Vagina (tissue), 2 donors: ENCODE measurements at regions not wholly inside any gene's neighbourhood (a gene's known extent, or its start where the extent isn't known, plus 50 kb on each side); places are given as distances from the start of the nearest gene placed in this dataset.

Experiments used
- DNase-seq, 2 donors: peaks; one replicate each; pipeline ENCODE4 v3.0.0-alpha.2; 2017; ENCODE audit errors: extremely low spot score in 2 of 2
- H3K27ac ChIP-seq: fragments of 200-600 bp; sonication (generic); one replicate; pipeline ENCODE4 v1.5.1; 2019
- H3K27me3 ChIP-seq: fragments of 200-600 bp; sonication (generic); one replicate; pipeline ENCODE4 v1.5.1; 2019
- H3K36me3 ChIP-seq, 2 donors: fragments of 200-600 bp; sonication (generic); one replicate each; pipeline ENCODE4 v1.5.1; 2017 to 2019
- H3K4me1 ChIP-seq: fragments of 200-600 bp; sonication (generic); one replicate; pipeline ENCODE4 v1.5.1; 2019
- H3K4me3 ChIP-seq, 2 donors: fragments of 200-600 bp; sonication (generic); 1 replicate in 1 of 2; 2 replicates in 1 of 2; pipeline ENCODE4 v1.5.1; 2016 to 2019
- H3K9me3 ChIP-seq: fragments of 200-600 bp; sonication (generic); one replicate; pipeline ENCODE4 v1.5.1; 2019
- CTCF ChIP-seq, 3 experiments: fragments of 450-650 bp in 2 of 3; fragments of 200-600 bp in 1 of 3; sonication (generic) in 1 of 3; IDR thresholded peaks; one replicate each; pipeline ENCODE4 v1.5.1; 2017 to 2019; ENCODE audit warnings: antibody characterized with exemption in 3 of 3, mild to moderate bottlenecking in 2 of 3, moderate library complexity in 2 of 3
- POLR2A ChIP-seq, 2 donors: fragments of 450-650 bp; IDR thresholded peaks; one replicate each; pipeline ENCODE4 v1.6.1; 2017; ENCODE audit warnings: antibody characterized with exemption in 2 of 2, mild to moderate bottlenecking in 2 of 2, moderate library complexity in 2 of 2
- POLR2AphosphoS5 ChIP-seq, 2 donors: sonication (generic); formaldehyde crosslinking; IDR thresholded peaks; one replicate each; pipeline ENCODE4 v1.9.0; 2017; ENCODE audit warnings: antibody characterized with exemption in 2 of 2, mild to moderate bottlenecking in 2 of 2, low read depth in 1 of 2; ENCODE audit not compliant: insufficient read depth in 1 of 2
- intact Hi-C: fragments of 100-400 bp; cut with DNase I; formaldehyde crosslinking; loops from one replicate; pipeline ENCODE4 v1.15.1; 2023

GRCh38 chr12:28027328-28027727 lies 54.8 kb upstream of the PTHLH start:
- no peaks in the 10 kb centered on the region for H3K27me3 ChIP-seq
- TF ChIP-seq POLR2A (IDR thresholded peaks at IDR 0.05) (no peak), CTCF (IDR thresholded peaks at IDR 0.05) (no peak), POLR2AphosphoS5 (IDR thresholded peaks at IDR 0.05; ENCODE audit: insufficient read depth in 1 of 2, low read depth in 1 of 2) (no peak)
- no peak overlapping the region for H3K27ac ChIP-seq
- no peak overlapping the region for H3K4me3 ChIP-seq
- H3K36me3 ChIP-seq = no peaks in the 10 kb centered on the region
- intact Hi-C loops = no loop called here
- H3K9me3 ChIP-seq = no peaks in the 10 kb centered on the region
- peaks cover 23% of the 10 kb centered on the region for H3K4me1 ChIP-seq
- no peak for DNase-seq

- Histone ChIP-seq H3K9me3 (no peaks in the 10 kb centered on the region), H3K27me3 (no peaks in the 10 kb centered on the region), H3K27ac (no peak overlapping the region), H3K4me3 (no peak overlapping the region), H3K4me1 (peaks cover 23% of the 10 kb centered on the region), H3K36me3 (no peaks in the 10 kb centered on the region)
- TF ChIP-seq POLR2A (IDR thresholded peaks at IDR 0.05) = no peak
- no peak for TF ChIP-seq CTCF (IDR thresholded peaks at IDR 0.05)
- TF ChIP-seq POLR2AphosphoS5 (IDR thresholded peaks at IDR 0.05; ENCODE audit: insufficient read depth in 1 of 2, low read depth in 1 of 2) = no peak
- intact Hi-C loops = no loop called here
- no peak for DNase-seq
Measured at GRCh38 chr12:28027947-28028724, 55.6 kb upstream of the PTHLH start.

- TF ChIP-seq POLR2A (IDR thresholded peaks at IDR 0.05) (no peak), CTCF (IDR thresholded peaks at IDR 0.05) (no peak), POLR2AphosphoS5 (IDR thresholded peaks at IDR 0.05; ENCODE audit: insufficient read depth in 1 of 2, low read depth in 1 of 2) (no peak)
- Histone ChIP-seq H3K4me3 (no peak overlapping the region), H3K27ac (no peak overlapping the region), H3K9me3 (no peaks in the 10 kb centered on the region), H3K27me3 (no peaks in the 10 kb centered on the region), H3K4me1 (peaks cover 6% of the 10 kb centered on the region), H3K36me3 (no peaks in the 10 kb centered on the region)
- intact Hi-C loops = no loop called here
- DNase-seq = no peak
Measured at GRCh38 chr12:28032811-28033537, 60.4 kb upstream of the PTHLH start.

GRCh38 chr12:28033538-28033915 lies 61.0 kb upstream of the PTHLH start:
- no peak for TF ChIP-seq CTCF (IDR thresholded peaks at IDR 0.05)
- H3K27me3 ChIP-seq = no peaks in the 10 kb centered on the region
- intact Hi-C loops = no loop called here
- no peak for DNase-seq
- H3K9me3 ChIP-seq = no peaks in the 10 kb centered on the region
- no peak overlapping the region for H3K27ac ChIP-seq
- peaks cover under 1% of the 10 kb centered on the region for H3K4me1 ChIP-seq
- no peak overlapping the region for H3K4me3 ChIP-seq
- no peaks in the 10 kb centered on the region for H3K36me3 ChIP-seq

GRCh38 chr12:28034271-28034670 lies 61.7 kb upstream of the PTHLH start:
- Histone ChIP-seq H3K27me3 (no peaks in the 10 kb centered on the region), H3K4me3 (no peak overlapping the region), H3K9me3 (no peaks in the 10 kb centered on the region), H3K36me3 (no peaks in the 10 kb centered on the region), H3K4me1 (no peaks in the 10 kb centered on the region), H3K27ac (no peak overlapping the region)
- intact Hi-C loops = no loop called here
- DNase-seq = no peak
- TF ChIP-seq CTCF (IDR thresholded peaks at IDR 0.05) (no peak), POLR2AphosphoS5 (IDR thresholded peaks at IDR 0.05; ENCODE audit: insufficient read depth in 1 of 2, low read depth in 1 of 2) (no peak), POLR2A (IDR thresholded peaks at IDR 0.05) (no peak)
